ENCODE measurements at regions not wholly inside any gene's neighbourhood (a gene's known extent, or its start where the extent isn't known, plus 50 kb on each side); places are given as distances from the start of the nearest gene placed in this dataset.
"Not testable (repeated sequence)": the region's sequence is repeated elsewhere in the genome, so short reads cannot be mapped to it uniquely, and the experiment has no call there.

DNA sequence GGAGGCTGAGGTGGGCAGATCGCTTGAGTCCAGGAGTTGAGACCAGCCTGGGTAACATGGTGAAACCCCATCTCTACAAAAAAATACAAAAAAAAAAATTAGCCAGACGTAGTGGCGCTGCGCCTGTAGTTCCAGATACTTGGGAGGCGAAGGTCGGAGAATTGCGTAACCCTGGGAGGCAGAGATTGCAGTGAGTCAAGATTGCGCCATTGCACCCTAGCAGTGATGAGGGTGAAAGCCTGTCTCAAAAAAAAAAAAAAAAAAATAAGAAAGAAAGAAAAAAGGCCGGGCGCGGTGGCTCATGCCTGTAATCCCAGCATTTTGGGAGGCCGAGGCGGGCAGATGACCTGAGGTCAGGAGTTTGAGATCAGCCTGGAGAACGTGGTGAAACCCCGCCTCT lies 85.3 kb upstream of the XIST start:
- TF ChIP-seq EZH2phosphoT487 (IDR thresholded peaks at IDR 0.05; ENCODE audit: low read depth, severe bottlenecking, unreplicated experiment); EZH2 (IDR thresholded peaks at IDR 0.05; ENCODE audit: borderline replicate concordance): not testable (repeated sequence)
- TF ChIP-seq, protein P1, sequence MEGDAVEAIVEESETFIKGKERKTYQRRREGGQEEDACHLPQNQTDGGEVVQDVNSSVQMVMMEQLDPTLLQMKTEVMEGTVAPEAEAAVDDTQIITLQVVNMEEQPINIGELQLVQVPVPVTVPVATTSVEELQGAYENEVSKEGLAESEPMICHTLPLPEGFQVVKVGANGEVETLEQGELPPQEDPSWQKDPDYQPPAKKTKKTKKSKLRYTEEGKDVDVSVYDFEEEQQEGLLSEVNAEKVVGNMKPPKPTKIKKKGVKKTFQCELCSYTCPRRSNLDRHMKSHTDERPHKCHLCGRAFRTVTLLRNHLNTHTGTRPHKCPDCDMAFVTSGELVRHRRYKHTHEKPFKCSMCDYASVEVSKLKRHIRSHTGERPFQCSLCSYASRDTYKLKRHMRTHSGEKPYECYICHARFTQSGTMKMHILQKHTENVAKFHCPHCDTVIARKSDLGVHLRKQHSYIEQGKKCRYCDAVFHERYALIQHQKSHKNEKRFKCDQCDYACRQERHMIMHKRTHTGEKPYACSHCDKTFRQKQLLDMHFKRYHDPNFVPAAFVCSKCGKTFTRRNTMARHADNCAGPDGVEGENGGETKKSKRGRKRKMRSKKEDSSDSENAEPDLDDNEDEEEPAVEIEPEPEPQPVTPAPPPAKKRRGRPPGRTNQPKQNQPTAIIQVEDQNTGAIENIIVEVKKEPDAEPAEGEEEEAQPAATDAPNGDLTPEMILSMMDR (IDR thresholded peaks at IDR 0.05; ENCODE audit: poor library complexity), result not testable (repeated sequence)

Measured in hepatocyte (in vitro differentiated cells).